NCI-H146 treated with DMSO at 0.1 percent for 48 hours (cell line): ENCODE measurements at regions not wholly inside any gene's neighbourhood (a gene's known extent, or its start where the extent isn't known, plus 50 kb on each side); places are given as distances from the start of the nearest gene placed in this dataset.
"Not testable (repeated sequence)": the region's sequence is repeated elsewhere in the genome, so short reads cannot be mapped to it uniquely, and the experiment has no call there.

ENCODE experiments used
- DNase-seq: peaks from one replicate; lab custom pipeline; 2025; ENCODE audit not compliant: unreplicated experiment; lab: John Stamatoyannopoulos, UW

GRCh38 chr6:65996096-65996495 is 289.1 kb upstream of the EYS start:
- no peak for DNase-seq

GRCh38 chr6:65989676-65990075 is 282.6 kb upstream of the EYS start:
- DNase-seq, result no peak

- DNase-seq, result no peak
Measured at GRCh38 chr6:65988006-65988405, 281.0 kb upstream of the EYS start.

DNA sequence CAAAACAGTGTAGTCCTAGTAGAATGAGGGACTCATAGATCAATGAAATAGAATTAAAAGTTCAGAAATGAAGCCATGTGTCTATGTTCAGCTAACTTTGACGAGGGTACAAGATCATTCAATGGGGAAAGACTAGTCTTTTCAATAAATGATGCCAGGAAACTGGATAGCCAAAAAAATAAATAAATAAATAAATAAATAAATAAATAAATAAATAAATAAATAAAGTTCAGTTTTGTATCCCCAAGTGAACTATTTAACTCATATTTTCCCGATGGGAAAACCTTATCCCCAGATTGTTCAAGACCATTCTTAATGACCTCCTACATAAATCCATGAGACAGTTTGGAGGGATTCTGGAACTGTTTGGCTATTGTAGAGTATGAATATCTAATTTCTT is 277.1 kb upstream of the EYS start:
- no peak for DNase-seq

- no peak for DNase-seq
Measured at GRCh38 chr6:65979120-65979519, 272.1 kb upstream of the EYS start.

- DNase-seq, result not testable (repeated sequence)
Measured at GRCh38 chr6:65971252-65971651, 264.2 kb upstream of the EYS start.

DNA sequence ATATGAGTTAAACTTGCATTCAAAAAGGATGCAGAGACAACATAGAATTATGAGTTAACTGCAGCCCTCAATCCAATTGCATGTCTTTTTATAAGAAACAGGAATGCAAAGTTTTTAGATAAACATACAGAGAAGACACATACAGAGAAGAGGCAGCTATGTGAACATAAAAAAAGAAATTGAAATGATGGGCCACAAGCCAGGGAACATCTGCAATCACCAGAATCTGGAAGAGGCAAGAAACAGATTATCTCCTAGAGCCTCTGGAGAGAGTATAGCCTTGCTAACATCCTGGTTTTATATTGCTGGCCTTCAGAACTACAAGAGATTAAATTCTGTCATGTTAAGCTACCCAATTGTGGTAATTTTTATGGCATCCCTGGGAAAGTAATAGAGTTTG is 257.2 kb upstream of the EYS start:
- no peak for DNase-seq

DNA sequence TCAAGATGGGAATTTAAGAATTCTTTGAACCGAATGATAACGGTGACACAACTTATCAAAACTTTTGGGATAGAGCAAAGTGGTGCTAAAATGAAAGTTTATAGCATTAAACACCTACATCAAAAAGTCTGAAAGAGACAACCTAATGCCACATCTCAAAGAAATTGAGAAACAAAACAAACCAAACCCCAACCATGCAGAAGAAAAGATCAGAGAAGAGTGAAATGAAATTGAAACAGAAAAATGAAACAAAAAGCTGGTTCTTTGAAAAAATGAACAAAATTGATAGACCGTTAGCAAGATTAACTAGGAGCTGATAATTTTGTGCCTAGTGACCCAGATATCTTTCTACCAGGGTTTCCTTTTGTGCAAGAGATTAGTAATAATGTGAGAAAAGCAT is 248.0 kb upstream of the EYS start:
- no peak for DNase-seq

DNA sequence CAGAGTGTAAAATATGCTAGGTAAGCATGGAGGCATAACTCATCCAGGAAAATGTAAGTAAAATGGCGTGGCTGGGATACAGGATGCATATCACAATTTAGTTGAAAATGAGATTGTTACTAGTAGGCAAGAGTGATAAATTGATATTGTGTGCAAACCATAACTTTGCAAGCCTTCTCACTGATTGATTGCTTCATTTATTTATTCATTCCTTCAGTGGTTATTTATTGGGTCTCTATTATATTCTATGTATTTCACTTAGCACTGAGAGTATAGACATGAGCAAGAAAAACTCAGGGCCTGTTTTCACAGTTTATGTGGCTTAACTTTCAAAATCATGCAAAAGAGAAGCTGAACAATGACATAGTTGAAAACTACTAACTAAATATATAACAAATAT is 241.0 kb upstream of the EYS start:
- no peak for DNase-seq

GRCh38 chr6:65943548-65943947 is 236.5 kb upstream of the EYS start:
- DNase-seq, result no peak

DNA sequence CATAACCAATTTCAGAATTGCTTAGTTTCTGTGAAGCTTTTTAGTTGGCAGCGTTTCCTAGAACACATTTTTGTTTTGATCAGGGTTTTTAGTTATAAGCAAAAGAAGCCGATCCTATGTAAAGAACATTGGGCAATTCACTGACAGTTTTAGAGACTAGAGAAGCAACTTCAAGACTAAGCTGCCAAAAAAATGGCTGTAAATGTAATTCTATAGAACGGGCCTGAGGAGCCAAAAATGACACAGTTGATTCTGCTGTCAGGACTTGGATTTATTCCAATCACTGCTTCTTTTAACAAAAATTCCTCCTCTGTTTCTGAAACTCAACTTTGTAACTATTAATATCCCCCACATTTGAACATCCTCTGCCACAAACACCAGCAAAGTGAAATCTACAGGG is 236.0 kb upstream of the EYS start:
- no peak for DNase-seq

DNA sequence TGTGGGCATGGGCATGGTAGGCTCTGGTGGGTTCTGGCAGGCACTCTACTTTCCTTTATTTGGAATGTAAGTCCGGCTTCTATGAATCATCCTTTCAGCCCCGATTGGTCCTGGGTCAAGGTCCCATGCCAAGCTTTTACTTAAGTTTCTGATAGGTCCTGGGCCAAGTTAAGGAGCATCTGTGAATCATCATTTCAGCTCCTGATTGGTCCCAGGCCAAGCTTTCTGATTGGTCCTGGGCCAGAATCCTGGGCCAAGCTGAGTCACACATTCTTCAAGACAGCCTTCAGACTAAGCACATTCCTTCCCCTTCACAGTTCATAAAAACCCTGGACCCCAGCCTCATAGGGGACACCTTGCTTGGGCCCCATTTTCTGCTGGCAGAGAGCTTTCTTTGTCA is 231.0 kb upstream of the EYS start:
- no peak for DNase-seq

DNA sequence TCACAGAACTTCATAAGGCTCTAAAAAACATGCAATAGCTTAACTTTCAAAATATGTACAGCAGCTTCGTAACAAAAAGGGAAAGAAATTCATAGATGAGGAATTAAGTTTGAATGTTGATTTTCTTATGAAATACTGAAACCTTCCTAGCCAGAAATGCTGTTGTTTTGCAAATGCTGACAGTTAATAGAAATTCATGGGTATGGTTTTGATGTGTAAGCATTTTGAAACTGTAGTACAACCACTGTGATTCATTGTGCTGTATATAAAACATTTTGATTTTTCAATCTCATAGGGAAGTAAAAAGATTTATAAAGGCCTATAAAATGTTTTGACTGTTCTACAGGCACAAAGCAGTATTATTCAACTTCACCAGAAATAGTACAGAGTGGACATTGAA is 228.4 kb upstream of the EYS start:
- no peak for DNase-seq

DNA sequence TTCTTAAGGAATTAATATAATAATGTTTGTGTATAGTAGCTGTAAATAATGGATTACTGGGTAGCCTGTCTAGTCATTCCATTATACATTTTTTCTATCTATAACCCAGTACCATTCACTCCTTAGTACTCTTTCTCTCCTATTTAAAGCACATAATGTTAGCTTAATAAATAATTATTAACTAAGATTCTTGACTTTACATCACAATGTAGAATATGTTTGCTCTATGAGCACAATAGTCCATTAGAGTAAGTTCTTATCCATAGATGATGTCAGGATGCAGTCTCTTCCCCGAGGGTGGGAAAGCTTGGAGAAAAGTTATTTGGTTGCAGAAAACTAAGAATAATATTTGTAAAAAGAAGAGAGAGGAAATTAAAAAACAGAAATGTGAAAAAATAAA is 226.4 kb upstream of the EYS start:
- DNase-seq, result no peak

GRCh38 chr6:65927141-65927540 is 220.1 kb upstream of the EYS start:
- DNase-seq, result no peak

DNA sequence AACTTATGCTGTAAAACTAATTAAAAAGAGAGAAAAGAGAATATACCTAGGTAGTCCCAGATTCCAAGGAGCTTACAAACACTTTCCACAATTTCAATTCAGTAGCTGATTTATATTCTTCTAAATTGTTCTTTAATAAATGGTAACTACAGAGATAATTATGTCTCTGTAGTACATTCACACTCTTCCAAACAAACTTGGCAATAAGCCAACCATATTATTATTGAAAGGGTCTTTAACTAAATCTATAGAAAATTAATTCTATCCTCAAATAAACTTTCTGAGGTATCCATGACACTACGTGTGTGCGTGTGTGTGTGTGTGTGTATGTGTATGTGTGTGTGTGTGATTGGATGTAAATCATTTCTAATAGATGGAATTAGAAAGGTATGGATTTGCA is 217.4 kb upstream of the EYS start:
- no peak for DNase-seq

GRCh38 chr6:65922049-65922448 is 215.0 kb upstream of the EYS start:
- no peak for DNase-seq

DNA sequence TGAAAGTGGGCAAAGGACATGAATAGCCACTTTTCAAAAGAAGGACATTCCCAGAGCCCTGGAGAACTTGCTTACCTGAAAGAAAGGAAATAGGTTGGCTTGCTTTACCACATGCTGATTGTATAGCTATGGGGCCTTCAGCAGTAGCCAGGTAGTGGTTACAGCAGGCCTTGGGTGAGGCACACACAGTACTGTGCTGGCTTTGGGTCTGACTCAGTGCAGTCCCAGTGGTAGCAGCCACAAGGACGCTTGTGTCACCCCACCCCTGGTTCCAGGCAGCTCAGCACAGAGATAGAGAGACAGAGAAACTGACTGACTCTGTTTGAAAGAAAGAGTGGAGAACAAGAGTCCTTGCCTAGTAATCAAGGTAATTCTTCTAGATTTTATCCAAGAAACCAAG is 201.0 kb upstream of the EYS start:
- no peak for DNase-seq

DNA sequence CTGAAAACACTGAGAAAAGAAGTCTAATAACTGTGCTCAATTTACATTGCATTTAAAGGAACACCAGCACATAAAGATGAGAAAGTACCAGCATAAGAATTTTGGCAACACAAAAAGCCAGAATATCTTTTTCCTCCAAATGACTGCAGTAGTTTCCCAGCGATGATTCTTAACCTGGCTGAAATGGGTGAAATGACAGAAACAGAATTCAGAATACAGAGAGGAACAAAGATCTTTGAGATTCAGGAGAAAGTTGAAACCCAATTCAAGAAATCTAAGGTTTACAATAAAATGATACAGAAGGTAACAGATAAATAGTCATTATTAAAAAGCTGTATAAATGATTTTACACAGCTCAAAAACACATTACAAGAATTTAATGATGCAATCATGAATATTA is 197.0 kb upstream of the EYS start:
- no peak for DNase-seq

DNA sequence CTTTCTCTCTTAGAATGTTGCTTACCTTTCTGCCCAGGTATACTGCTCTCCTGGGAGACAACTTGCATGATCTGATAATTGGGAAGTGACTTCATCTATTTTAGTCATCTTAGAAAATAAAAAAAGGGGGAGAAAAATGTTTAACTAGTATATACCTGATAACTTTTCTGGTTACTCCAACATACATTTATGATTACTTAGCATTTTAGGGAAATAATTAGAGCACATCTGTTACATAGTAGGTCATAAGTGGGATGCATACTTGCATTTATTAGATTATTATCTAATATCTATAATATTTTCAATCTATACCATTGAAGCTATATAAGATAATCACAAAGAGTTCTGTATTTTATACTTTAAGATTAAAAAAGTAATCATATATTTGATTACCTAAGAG is 193.9 kb upstream of the EYS start:
- no peak for DNase-seq

GRCh38 chr6:65896140-65896539 is 189.1 kb upstream of the EYS start:
- DNase-seq, result no peak

- no peak for DNase-seq
Measured at GRCh38 chr6:65876668-65877067, 169.6 kb upstream of the EYS start.

- no peak for DNase-seq
Measured at GRCh38 chr6:65852369-65852852, 145.4 kb upstream of the EYS start.

- no peak for DNase-seq
Measured at GRCh38 chr6:65830151-65830550, 123.1 kb upstream of the EYS start.
